ENCODE measurements at regions not wholly inside any gene's neighbourhood (a gene's known extent, or its start where the extent isn't known, plus 50 kb on each side); places are given as distances from the start of the nearest gene placed in this dataset.

- BruUV-seq (replicated peaks) = no TSS peak
- no peak overlapping the region for H3K4me3 ChIP-seq
- TF ChIP-seq, protein P1, sequence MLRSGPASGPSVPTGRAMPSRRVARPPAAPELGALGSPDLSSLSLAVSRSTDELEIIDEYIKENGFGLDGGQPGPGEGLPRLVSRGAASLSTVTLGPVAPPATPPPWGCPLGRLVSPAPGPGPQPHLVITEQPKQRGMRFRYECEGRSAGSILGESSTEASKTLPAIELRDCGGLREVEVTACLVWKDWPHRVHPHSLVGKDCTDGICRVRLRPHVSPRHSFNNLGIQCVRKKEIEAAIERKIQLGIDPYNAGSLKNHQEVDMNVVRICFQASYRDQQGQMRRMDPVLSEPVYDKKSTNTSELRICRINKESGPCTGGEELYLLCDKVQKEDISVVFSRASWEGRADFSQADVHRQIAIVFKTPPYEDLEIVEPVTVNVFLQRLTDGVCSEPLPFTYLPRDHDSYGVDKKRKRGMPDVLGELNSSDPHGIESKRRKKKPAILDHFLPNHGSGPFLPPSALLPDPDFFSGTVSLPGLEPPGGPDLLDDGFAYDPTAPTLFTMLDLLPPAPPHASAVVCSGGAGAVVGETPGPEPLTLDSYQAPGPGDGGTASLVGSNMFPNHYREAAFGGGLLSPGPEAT (IDR thresholded peaks at IDR 0.05; ENCODE audit: low read depth) = no peak
- no peak for TF ChIP-seq SUZ12 (IDR thresholded peaks at IDR 0.05; ENCODE audit: unreplicated experiment)
- TF ChIP-seq, protein P2, sequence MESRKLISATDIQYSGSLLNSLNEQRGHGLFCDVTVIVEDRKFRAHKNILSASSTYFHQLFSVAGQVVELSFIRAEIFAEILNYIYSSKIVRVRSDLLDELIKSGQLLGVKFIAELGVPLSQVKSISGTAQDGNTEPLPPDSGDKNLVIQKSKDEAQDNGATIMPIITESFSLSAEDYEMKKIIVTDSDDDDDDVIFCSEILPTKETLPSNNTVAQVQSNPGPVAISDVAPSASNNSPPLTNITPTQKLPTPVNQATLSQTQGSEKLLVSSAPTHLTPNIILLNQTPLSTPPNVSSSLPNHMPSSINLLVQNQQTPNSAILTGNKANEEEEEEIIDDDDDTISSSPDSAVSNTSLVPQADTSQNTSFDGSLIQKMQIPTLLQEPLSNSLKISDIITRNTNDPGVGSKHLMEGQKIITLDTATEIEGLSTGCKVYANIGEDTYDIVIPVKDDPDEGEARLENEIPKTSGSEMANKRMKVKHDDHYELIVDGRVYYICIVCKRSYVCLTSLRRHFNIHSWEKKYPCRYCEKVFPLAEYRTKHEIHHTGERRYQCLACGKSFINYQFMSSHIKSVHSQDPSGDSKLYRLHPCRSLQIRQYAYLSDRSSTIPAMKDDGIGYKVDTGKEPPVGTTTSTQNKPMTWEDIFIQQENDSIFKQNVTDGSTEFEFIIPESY (IDR thresholded peaks at IDR 0.05) = no peak
- TF ChIP-seq RUNX3 (IDR thresholded peaks at IDR 0.05; ENCODE audit: low read length) = peak; percentile 15; the same call in 1 of the 2 replicates
- TF ChIP-seq POLR2AphosphoS5 (IDR thresholded peaks at IDR 0.05; ENCODE audit: low read length) = no peak
- 0 out of 2 replicates have a peak, but pooled peaks have one; percentile 20 for TF ChIP-seq MTA2 (IDR thresholded peaks at IDR 0.05; ENCODE audit: low read depth)
- no peak for TF ChIP-seq MEF2A (IDR thresholded peaks at IDR 0.05; ENCODE audit: insufficient read depth, low read depth, low read length)
- no peak for TF ChIP-seq POLR2AphosphoS2 (IDR thresholded peaks at IDR 0.05; ENCODE audit: low read depth, low read length)
- TF ChIP-seq KAT2A (conservative IDR thresholded peaks at IDR 0.05; ENCODE audit: control insufficient read depth, low read depth, low read length) = no peak
- no peak for TF ChIP-seq WRNIP1 (IDR thresholded peaks at IDR 0.05; ENCODE audit: borderline replicate concordance, low read depth, low read length)
- no peak for TF ChIP-seq SMAD5 (IDR thresholded peaks at IDR 0.05; ENCODE audit: low read depth)
- no peak for TF ChIP-seq ZNF24 (IDR thresholded peaks at IDR 0.05)
- TF ChIP-seq NR2F1 (conservative IDR thresholded peaks at IDR 0.05) = no peak
- TF ChIP-seq CBX5 (IDR thresholded peaks at IDR 0.05; ENCODE audit: low read depth) = no peak
- peak; percentile 56 for TF ChIP-seq IKZF1 (conservative IDR thresholded peaks at IDR 0.05)
- no peak for TF ChIP-seq HDAC6 (IDR thresholded peaks at IDR 0.05; ENCODE audit: unreplicated experiment)
- TF ChIP-seq SMAD1 (IDR thresholded peaks at IDR 0.05; ENCODE audit: low read depth, partially characterized antibody) = no peak
- TF ChIP-seq YY1 (IDR thresholded peaks at IDR 0.05; ENCODE audit: low read depth, low read length) = no peak
- TF ChIP-seq SP1 (IDR thresholded peaks at IDR 0.05; ENCODE audit: low read depth, low read length) = no peak
- no peak for TF ChIP-seq PAX8 (IDR thresholded peaks at IDR 0.05)
- no peak for TF ChIP-seq ZSCAN29 (IDR thresholded peaks at IDR 0.05)
Observed at GRCh38 chr3:101989578-101990200, 140.4 kb downstream of the NFKBIZ start.

More at GRCh38 chr3:101989578-101990200, 140.4 kb downstream of the NFKBIZ start:
- peaks cover 28% of the 10 kb centered on the region for H3K4me1 ChIP-seq (ENCODE audit: control insufficient read depth, insufficient read depth, low read length)
- POLR2A ChIA-PET = interaction anchor here (0.9 kb wide), 1 partner anchor 67 kb away, joined by 3 read pairs; no protein-coding TSS in a partner anchor
- H3K9me3 ChIP-seq (replicated peaks; ENCODE audit: control insufficient read depth, insufficient read depth, low read length) = peaks cover 2% of the 10 kb centered on the region; the same call in 2 of the 3 replicates
- H3K9ac ChIP-seq (ENCODE audit: control insufficient read depth, insufficient read depth, low read length) = no peak overlapping the region
- WGBS (ENCODE audit: insufficient coverage, insufficient replicate concordance, low lambda C conversion rate, missing lambda C conversion rate) = 83% methylated on average over 5 of the region's 5 CpGs
- SMC1A ChIA-PET (ENCODE audit: uncharacterized antibody, unreplicated experiment) = interaction anchor here (0.5 to 3.9 kb wide), 23 partner anchors 9 to 618 kb away, joined by 3 to 16 read pairs (median 4); no protein-coding TSS in a partner anchor
- no peak overlapping the region for H3K4me2 ChIP-seq (ENCODE audit: control insufficient read depth, insufficient read depth)
- intact Hi-C loops (cut with micrococcal nuclease; ENCODE audit: unreplicated experiment) = loop anchor here (2.0 to 5.0 kb wide), 6 partner anchors 47 to 235 kb away; no protein-coding TSS in a partner anchor
- H3K27me3 ChIP-seq (replicated peaks in 1 of 2; ENCODE audit: control insufficient read depth in 2 of 2, insufficient read depth in 2 of 2, low read length in 1 of 2) = no peaks in the 10 kb centered on the region
- H3K79me2 ChIP-seq (ENCODE audit: control insufficient read depth, insufficient read depth, low read length) = no peaks in the 10 kb centered on the region
- CTCF ChIA-PET = interaction anchor here (0.6 to 2.0 kb wide), 8 partner anchors 14 to 236 kb away, joined by 3 to 10 read pairs (median 4); no protein-coding TSS in a partner anchor
- peak overlapping the region; percentile 43; the same call in 1 of the 2 replicates for H3K27ac ChIP-seq (ENCODE audit: control insufficient read depth, insufficient read depth)
- in situ Hi-C loops (cut with MboI) = no loop called here
- no peak overlapping the region for H2AFZ ChIP-seq (ENCODE audit: control insufficient read depth, low read depth, low read length)
- ATAC-seq (no peak), DNase-seq (ENCODE audit: low read depth, low spot score) (no peak), FAIRE-seq (no peak)
- RAD21 ChIA-PET (ENCODE audit: unreplicated experiment) = interaction anchor here (0.8 to 3.8 kb wide), 7 partner anchors 13 to 143 kb away, joined by 3 to 30 read pairs (median 4); no protein-coding TSS in a partner anchor
- H4K20me1 ChIP-seq (ENCODE audit: control insufficient read depth, insufficient read depth) = no peaks in the 10 kb centered on the region
- no peaks in the 10 kb centered on the region for H3K36me3 ChIP-seq (ENCODE audit: control insufficient read depth in 2 of 2, insufficient read depth in 2 of 2, low read length in 1 of 2)
